GM18951 (cell line): ENCODE measurements at regions not wholly inside any gene's neighbourhood (a gene's known extent, or its start where the extent isn't known, plus 50 kb on each side); places are given as distances from the start of the nearest gene placed in this dataset.

ENCODE experiments used
- POLR2A ChIP-seq: IDR thresholded peaks from 4 replicates; pipeline ENCODE4 v1.6.1; 2011; ENCODE audit warnings: mild to moderate bottlenecking; ENCODE audit not compliant: insufficient read length, insufficient read depth; ENCODE audit errors: extremely low read depth
- in situ Hi-C: fragments of 300-500 bp; cut with MboI; formaldehyde crosslinking; loops from one replicate; pipeline ENCODE4 v1.12.0; 2022; ENCODE audit warnings: low sequenced_read_pairs, mixed read lengths, inconsistent platforms; ENCODE audit not compliant: unreplicated experiment

GRCh38 chr10:61301575-61301974 lies 151.6 kb downstream of the TMEM26 start:
- in situ Hi-C loops = no loop called here
- TF ChIP-seq POLR2A = no peak

DNA sequence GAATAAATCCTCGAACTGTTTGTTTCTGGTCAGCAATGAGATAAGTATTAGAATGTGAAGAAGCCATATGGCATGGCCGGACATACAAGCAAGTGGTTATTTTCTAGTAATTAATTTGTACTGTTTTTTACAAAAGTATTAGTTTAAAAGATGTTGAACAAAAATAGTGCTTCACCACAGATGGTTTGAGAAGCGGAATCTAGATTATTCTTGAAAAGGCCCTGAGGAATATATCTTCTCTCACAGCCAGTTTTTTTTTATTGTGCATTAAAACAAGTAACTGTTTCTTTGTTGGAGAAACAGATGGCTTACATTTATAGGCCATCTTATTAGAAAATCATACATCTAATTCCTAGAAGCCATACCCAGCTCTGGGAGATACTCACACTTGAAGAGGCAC lies 153.3 kb downstream of the TMEM26 start:
- no peak for TF ChIP-seq POLR2A
- in situ Hi-C loops = loop anchor here (25.0 kb wide), 1 partner anchor 488 kb away; no protein-coding TSS in a partner anchor

DNA sequence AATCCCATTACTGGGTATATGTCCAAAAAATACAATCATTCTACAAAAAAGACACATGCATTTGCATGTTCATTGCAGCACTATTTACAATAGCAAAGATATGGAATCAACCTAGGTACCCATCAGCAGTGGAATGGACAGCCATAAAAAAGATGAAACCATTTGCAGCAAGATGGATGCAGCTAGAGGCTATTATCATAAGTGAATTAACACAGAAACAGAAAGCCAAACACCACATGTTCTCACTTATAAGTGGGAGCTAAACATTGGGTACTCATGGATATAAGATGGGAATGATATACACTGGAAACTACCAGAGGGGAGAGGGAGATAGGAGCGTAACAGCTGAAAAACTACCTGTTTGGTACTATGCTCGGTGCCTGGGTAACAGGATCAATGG lies 154.0 kb downstream of the TMEM26 start:
- in situ Hi-C loops = loop anchor here (25.0 kb wide), 1 partner anchor 487 kb away; no protein-coding TSS in a partner anchor
- no peak for TF ChIP-seq POLR2A

GRCh38 chr10:61298194-61298593 lies 155.0 kb downstream of the TMEM26 start:
- in situ Hi-C loops = loop anchor here (25.0 kb wide), 1 partner anchor 486 kb away; no protein-coding TSS in a partner anchor

DNA sequence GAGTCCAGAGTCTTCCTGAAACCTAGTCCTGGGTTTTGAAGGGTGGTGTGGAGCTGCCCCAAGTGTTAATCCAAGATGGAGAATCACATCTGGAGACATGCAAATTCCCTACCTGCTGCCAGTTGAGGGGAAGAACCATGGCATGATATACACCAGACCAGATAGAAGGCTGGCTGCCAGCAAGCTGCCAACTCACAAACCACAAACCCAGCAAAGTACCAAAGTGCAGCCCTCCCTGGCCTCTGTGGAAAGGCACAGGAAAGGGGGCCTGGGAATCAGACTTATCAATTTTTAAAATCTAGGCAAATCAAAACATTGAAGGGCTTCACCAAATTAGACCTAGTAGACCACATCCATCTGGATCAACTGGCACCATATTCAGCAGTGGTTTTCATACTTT lies 157.0 kb downstream of the TMEM26 start:
- in situ Hi-C loops = loop anchor here (25.0 kb wide), 1 partner anchor 484 kb away; no protein-coding TSS in a partner anchor
- TF ChIP-seq POLR2A = no peak

More at GRCh38 chr10:61298194-61298593, 155.0 kb downstream of the TMEM26 start:
- no peak for TF ChIP-seq POLR2A

DNA sequence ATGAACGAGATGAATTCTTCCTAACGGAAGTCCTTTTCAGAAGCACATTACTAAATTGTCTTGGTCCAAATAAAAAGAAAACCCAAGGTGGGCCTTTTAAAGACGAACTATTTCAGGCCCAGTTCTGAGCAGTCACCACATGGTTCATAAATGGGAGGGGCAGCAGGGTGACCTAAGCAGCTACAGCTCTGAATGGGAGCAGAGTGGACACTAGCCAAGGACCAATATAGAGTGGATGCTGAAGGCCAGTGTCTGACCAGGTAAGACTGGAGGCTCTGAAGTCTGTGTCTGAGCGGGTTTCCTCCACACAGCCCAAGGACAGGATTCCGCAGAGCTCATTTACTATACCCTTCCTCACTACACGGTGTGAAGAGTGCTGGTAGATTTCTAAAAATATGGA lies 159.1 kb downstream of the TMEM26 start:
- in situ Hi-C loops = loop anchor here (25.0 kb wide), 1 partner anchor 482 kb away; no protein-coding TSS in a partner anchor
- TF ChIP-seq POLR2A = no peak

DNA sequence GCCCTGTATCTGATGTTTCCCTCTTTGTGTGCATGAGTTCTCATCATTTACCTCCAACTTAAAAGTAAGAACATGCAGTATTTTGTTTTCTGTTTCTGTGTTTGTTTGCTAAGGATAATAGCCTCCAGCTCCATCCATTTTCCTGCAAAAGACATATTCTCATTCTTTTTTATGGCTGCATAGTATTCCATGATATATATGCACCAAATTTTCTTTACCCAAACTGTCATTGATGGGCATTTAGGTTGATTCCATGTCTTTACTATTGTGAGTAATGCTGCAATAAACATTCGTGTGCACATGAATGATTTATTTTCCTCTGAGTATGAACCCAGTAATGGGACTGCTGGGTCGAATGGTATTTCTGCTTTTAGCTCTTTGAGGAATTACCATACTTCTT lies 163.4 kb downstream of the TMEM26 start:
- no peak for TF ChIP-seq POLR2A
- in situ Hi-C loops = loop anchor here (10.0 to 25.0 kb wide), 2 partner anchors 145 to 478 kb away; no protein-coding TSS in a partner anchor

GRCh38 chr10:61286686-61287085 lies 166.5 kb downstream of the TMEM26 start:
- in situ Hi-C loops = loop anchor here (10.0 to 25.0 kb wide), 2 partner anchors 142 to 474 kb away; no protein-coding TSS in a partner anchor
- no peak for TF ChIP-seq POLR2A

DNA sequence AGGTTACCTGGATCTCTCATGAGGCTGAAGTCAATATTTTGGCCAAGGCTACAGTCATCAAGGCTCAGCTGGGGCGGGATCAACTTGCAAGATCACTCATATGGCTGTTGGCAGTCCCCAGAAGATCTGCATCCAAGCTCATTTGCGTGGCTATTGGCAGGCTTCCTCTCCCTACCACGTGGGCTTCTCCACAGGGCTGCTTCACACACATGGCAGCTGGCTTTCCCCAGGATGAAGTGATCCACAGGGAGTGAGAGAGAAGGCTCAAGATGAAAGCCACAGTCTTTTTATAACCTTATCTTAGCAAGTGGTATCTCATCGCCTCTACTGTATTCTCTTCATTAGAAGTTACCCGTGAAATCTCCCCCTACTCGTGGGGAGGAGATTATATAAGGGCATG lies 167.4 kb downstream of the TMEM26 start:
- TF ChIP-seq POLR2A = no peak
- in situ Hi-C loops = loop anchor here (10.0 to 25.0 kb wide), 2 partner anchors 141 to 473 kb away; no protein-coding TSS in a partner anchor

- in situ Hi-C loops = loop anchor here (10.0 to 25.0 kb wide), 2 partner anchors 140 to 472 kb away; no protein-coding TSS in a partner anchor
- TF ChIP-seq POLR2A = no peak
These were observed 168.8 kb downstream of the TMEM26 start for GRCh38 chr10:61284222-61284890.

DNA sequence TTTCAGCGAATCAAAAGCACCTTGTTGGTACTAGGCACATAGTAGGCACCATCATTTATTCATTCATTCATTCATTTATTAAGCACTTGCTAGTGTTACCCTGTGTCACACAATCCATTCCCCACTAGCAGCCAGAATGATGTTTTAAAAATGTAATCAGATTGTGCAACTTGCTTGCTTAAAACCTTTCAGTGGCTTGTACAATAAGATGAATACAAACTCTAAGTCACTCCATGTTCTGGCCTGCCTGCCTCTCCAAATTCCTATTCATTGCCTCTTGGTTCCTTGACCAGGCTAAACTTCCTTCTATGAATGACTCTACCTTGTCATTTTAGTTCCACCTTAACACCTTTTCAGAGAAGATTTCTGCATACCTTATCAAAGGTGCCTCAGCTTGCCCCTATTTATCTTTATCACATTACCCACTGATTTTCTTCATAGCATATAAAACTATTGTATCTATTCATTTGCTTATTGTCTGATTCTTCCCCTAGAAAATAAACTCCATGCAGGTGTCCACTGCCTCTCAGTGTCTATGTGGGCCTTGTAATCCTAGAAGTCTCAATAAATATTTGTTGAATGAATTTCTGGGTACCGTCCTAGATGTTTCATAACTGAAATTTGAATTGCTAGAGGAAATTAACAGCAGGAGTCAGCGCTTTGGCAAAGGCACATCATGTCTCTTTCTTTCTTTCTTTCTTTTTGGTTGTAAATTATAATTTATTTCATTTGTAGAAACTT lies 169.5 kb downstream of the TMEM26 start:
- in situ Hi-C loops = loop anchor here (10.0 to 25.0 kb wide), 2 partner anchors 139 to 471 kb away; no protein-coding TSS in a partner anchor
- TF ChIP-seq POLR2A = no peak

GRCh38 chr10:61283066-61283465 lies 170.1 kb downstream of the TMEM26 start:
- no peak for TF ChIP-seq POLR2A
- in situ Hi-C loops = loop anchor here (10.0 to 25.0 kb wide), 2 partner anchors 138 to 471 kb away; no protein-coding TSS in a partner anchor

- no peak for TF ChIP-seq POLR2A
- in situ Hi-C loops = loop anchor here (10.0 to 25.0 kb wide), 2 partner anchors 136 to 468 kb away; no protein-coding TSS in a partner anchor
These were observed 172.9 kb downstream of the TMEM26 start for GRCh38 chr10:61280303-61280702.

DNA sequence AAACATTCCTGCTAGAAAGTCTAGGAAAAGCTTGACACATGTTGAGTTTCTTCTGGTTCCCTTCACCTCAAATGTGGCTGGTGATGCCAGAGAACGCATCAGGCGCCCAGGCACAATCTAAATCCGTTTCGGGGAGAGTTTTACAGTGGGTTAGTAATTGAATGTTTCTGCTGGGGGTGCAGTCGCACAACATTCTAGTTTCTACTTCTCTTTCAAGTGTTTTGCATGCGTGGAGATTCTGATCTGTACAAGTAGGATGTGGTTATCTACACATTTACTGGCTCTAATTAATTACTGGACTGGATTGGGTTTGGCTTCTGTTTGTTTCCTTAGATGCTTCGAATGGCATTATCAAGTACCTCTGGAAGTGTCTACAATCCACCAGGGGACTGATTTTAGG lies 173.8 kb downstream of the TMEM26 start:
- no peak for TF ChIP-seq POLR2A
- in situ Hi-C loops = loop anchor here (25.0 kb wide), 1 partner anchor 467 kb away; no protein-coding TSS in a partner anchor
